H1 (cell line): ENCODE measurements at regions not wholly inside any gene's neighbourhood (a gene's known extent, or its start where the extent isn't known, plus 50 kb on each side); places are given as distances from the start of the nearest gene placed in this dataset.

ENCODE experiments used
- EP300 ChIP-seq, 2 experiments: IDR thresholded peaks; 1 replicate in 1 of 2; 2 replicates in 1 of 2; pipeline ENCODE4 v1.6.1; 2011 to 2012; ENCODE audit warnings: low read depth in 2 of 2, low read length in 2 of 2, mild to moderate bottlenecking in 2 of 2, borderline replicate concordance in 1 of 2, inconsistent platforms in 1 of 2, moderate library complexity in 1 of 2
- JUND ChIP-seq: IDR thresholded peaks from 2 replicates; pipeline ENCODE4 v1.6.1; 2011; ENCODE audit warnings: mild to moderate bottlenecking, improper control_type of control experiment, low read length
- NRF1 ChIP-seq: IDR thresholded peaks from 2 replicates; pipeline ENCODE4 v1.6.1; 2011; ENCODE audit warnings: mild to moderate bottlenecking, low read depth, low read length, improper control_type of control experiment
- TAF1 ChIP-seq: IDR thresholded peaks from 2 replicates; pipeline ENCODE4 v1.6.1; 2011; ENCODE audit warnings: mild to moderate bottlenecking, low read depth, low read length
- ZNF274 ChIP-seq: IDR thresholded peaks from 2 replicates; pipeline ENCODE4 v1.7.0; 2012; ENCODE audit warnings: low read length, borderline replicate concordance; ENCODE audit errors: extremely low read depth
- TF ChIP-seq, protein P1 (sequence below), 3 experiments: IDR thresholded peaks; 1 replicate in 2 of 3; 2 replicates in 1 of 3; pipeline versions ENCODE4 v1.5.1 to v1.6.1; 2011; ENCODE audit warnings: low read length in 3 of 3, mild to moderate bottlenecking in 3 of 3, inconsistent platforms in 2 of 3, low read depth in 1 of 3, moderate library complexity in 1 of 3; ENCODE audit not compliant: insufficient read depth in 1 of 3; ENCODE audit errors: control extremely low read depth in 1 of 3

DNA sequence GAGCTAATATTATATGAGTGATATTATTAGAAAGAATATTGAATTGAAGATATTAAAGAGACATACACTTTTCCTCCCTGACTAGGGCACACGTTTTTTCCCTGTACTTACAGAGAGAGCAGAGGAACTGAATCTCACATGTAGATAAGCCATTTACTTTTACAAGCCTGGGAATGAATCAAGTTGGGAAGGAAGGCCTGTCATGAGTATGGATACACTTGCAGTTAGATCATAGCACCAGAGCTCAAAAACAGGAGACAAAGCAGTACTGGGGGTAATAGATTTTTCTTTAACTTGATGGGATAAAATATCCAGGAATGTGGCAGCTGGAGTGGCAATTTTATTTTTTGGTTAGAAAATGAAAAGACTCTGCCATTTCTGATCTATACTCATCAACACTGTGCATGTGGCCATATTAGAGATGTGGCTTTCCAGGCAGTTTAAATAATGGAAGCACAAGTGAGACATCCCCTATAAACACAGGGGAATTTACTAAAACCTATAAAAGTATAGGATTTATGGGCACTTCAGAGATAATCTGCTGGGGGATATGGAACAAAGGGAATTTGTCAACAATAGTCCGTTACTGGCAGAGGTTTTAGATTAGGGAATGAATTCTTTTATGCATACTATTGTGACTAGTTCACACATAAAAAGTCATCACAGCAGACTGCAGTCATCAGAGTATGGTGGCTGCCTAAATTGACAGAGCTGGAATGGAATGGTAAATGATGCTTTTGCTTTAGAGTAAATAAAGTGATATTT lies 657.7 kb upstream of the MBL2 start:
- TF ChIP-seq JUND = no peak
- no peak for TF ChIP-seq NRF1
- no peak for TF ChIP-seq EP300 (IDR thresholded peaks at IDR 0.05; ENCODE audit: borderline replicate concordance in 1 of 2, low read depth in 2 of 2, low read length in 2 of 2)
- TF ChIP-seq ZNF274 = no peak
- TF ChIP-seq, protein P1, sequence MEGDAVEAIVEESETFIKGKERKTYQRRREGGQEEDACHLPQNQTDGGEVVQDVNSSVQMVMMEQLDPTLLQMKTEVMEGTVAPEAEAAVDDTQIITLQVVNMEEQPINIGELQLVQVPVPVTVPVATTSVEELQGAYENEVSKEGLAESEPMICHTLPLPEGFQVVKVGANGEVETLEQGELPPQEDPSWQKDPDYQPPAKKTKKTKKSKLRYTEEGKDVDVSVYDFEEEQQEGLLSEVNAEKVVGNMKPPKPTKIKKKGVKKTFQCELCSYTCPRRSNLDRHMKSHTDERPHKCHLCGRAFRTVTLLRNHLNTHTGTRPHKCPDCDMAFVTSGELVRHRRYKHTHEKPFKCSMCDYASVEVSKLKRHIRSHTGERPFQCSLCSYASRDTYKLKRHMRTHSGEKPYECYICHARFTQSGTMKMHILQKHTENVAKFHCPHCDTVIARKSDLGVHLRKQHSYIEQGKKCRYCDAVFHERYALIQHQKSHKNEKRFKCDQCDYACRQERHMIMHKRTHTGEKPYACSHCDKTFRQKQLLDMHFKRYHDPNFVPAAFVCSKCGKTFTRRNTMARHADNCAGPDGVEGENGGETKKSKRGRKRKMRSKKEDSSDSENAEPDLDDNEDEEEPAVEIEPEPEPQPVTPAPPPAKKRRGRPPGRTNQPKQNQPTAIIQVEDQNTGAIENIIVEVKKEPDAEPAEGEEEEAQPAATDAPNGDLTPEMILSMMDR (IDR thresholded peaks at IDR 0.05; ENCODE audit: control extremely low read depth in 1 of 3, insufficient read depth in 1 of 3, low read depth in 1 of 3, low read length in 3 of 3) = no peak
- no peak for TF ChIP-seq TAF1
